Right lobe of liver (tissue), 6 donors: ENCODE measurements at regions not wholly inside any gene's neighbourhood (a gene's known extent, or its start where the extent isn't known, plus 50 kb on each side); places are given as distances from the start of the nearest gene placed in this dataset.
"Not testable (repeated sequence)": the region's sequence is repeated elsewhere in the genome, so short reads cannot be mapped to it uniquely, and the experiment has no call there.

Experiments
- ATAC-seq, 4 donors: fragments of 200-7000 bp; cut with Tn5 transposase; one replicate each; pipeline ENCODE4 v1.9.1; 2020; ENCODE audit warnings: mild to moderate bottlenecking in 4 of 4, moderate library complexity in 4 of 4
- DNase-seq, 3 donors: peaks; one replicate each; pipeline ENCODE4 v3.0.0-alpha.2; 2020
- H3K27ac ChIP-seq, 3 donors: fragments of 200-600 bp; one replicate each; pipeline ENCODE4 v1.8.0; 2022
- H3K27me3 ChIP-seq, 2 donors: fragments of 200-600 bp; one replicate each; pipeline ENCODE4 v1.8.0; 2022
- H3K36me3 ChIP-seq, 4 donors: fragments of 200-600 bp; sonication (generic) in 1 of 4; one replicate each; pipeline versions ENCODE4 v1.5.1 to v1.8.0; 2017 to 2022; ENCODE audit warnings: control low read depth in 1 of 4
- H3K4me1 ChIP-seq, 4 donors: fragments of 200-600 bp; sonication (generic) in 1 of 4; one replicate each; pipeline versions ENCODE4 v1.5.1 to v1.8.0; 2017 to 2022; ENCODE audit warnings: control low read depth in 1 of 4
- H3K4me3 ChIP-seq, 3 donors: fragments of 200-600 bp; one replicate each; pipeline ENCODE4 v1.8.0; 2022
- H3K9me3 ChIP-seq, 4 donors: fragments of 200-600 bp; sonication (generic) in 1 of 4; one replicate each; pipeline versions ENCODE4 v1.5.1 to v1.8.0; 2017 to 2022; ENCODE audit warnings: control low read depth in 1 of 4
- CTCF ChIP-seq, 4 donors: fragments of 200-600 bp in 3 of 4; fragments of 450-650 bp in 1 of 4; IDR thresholded peaks; one replicate each; pipeline versions ENCODE4 v1.5.1 to v1.8.0; 2016 to 2022; ENCODE audit warnings: antibody characterized with exemption in 4 of 4, mild to moderate bottlenecking in 2 of 4
- POLR2A ChIP-seq: fragments of 450-650 bp; IDR thresholded peaks from one replicate; pipeline ENCODE4 v1.6.1; 2017; ENCODE audit warnings: antibody characterized with exemption, mild to moderate bottlenecking
- WGBS: methylation state at CpG from one replicate; pipeline ENCODE4 v1.1.6; 2018; ENCODE audit warnings: low coverage, low lambda C conversion rate; ENCODE audit not compliant: insufficient coverage; ENCODE audit errors: missing lambda C conversion rate; 5-methylcytosine and 5-hydroxymethylcytosine counted together
- intact Hi-C, 2 donors: fragments of 100-400 bp; cut with DNase I; formaldehyde crosslinking; loops; one replicate each; pipeline versions ENCODE4 v1.11.2 to v1.14.1; 2022
- donor health status: DM: no; HTN: yes; CAD: no.
- donor health status: DM: no; HTN: no; CAD: no.
- donor health status: DM: no; HTN: no; CAD: no.
- donor health status: DM: no; HTN: yes; CAD: no.
- donor health status: DM: no; HTN: yes; CAD: no.

GRCh38 chr2:8126783-8127182, 555.1 kb upstream of the ID2 start:
- intact Hi-C loops, result no loop called here
- Histone ChIP-seq H3K9me3 (no peaks in the 10 kb centered on the region), H3K4me3 (no peak overlapping the region), H3K36me3 (no peaks in the 10 kb centered on the region), H3K27ac (peak overlapping the region; percentile 63 to 99 (median 96)), H3K27me3 (no peaks in the 10 kb centered on the region), H3K4me1 (peaks cover 0 to 36% (median 18%) of the 10 kb centered on the region in 4 donors)
- no peak for TF ChIP-seq POLR2A
- no peak for TF ChIP-seq CTCF (IDR thresholded peaks at IDR 0.05)
- ATAC-seq, result peak; percentile 10 to 55 (median 34)
- DNase-seq, result no peak
- WGBS, result 63% methylated on average over 3 of the region's 3 CpGs

GRCh38 chr2:8131423-8131822, 550.4 kb upstream of the ID2 start:
- intact Hi-C loops, result not testable (repeated sequence)
- WGBS, result 86% methylated on average over 4 of the region's 5 CpGs

GRCh38 chr2:8132351-8132831, 549.5 kb upstream of the ID2 start:
- Histone ChIP-seq H3K4me1 (peaks cover 0 to 5% (median 0%) of the 10 kb centered on the region in 4 donors), H3K27ac (peak overlapping the region in 1 of 3 donors; percentile 33), H3K36me3 (no peaks in the 10 kb centered on the region), H3K9me3 (no peaks in the 10 kb centered on the region), H3K27me3 (no peaks in the 10 kb centered on the region), H3K4me3 (no peak overlapping the region)
- ATAC-seq (peak; percentile 97 to 99 (median 98)), DNase-seq (peak; percentile 77 to 83 (median 79))
- intact Hi-C loops, result no loop called here
- 40% methylated on average over 2 of the region's 14 CpGs for WGBS
- TF ChIP-seq POLR2A (no peak), CTCF (IDR thresholded peaks at IDR 0.05) (no peak)

More at GRCh38 chr2:8131423-8131822, 550.4 kb upstream of the ID2 start:
- not testable (repeated sequence) for ATAC-seq, H3K27me3 ChIP-seq, DNase-seq, H3K27ac ChIP-seq, H3K4me3 ChIP-seq, H3K36me3 ChIP-seq, H3K9me3 ChIP-seq
- H3K4me1 ChIP-seq, result peaks cover 0 to 12% (median 3%) of the 10 kb centered on the region in 4 donors

- peaks cover 0 to 5% (median 1%) of the 10 kb centered on the region in 4 donors for H3K4me1 ChIP-seq
- H3K9me3 ChIP-seq, result no peaks in the 10 kb centered on the region
- TF ChIP-seq CTCF (IDR thresholded peaks at IDR 0.05) (no peak), POLR2A (no peak)
- ATAC-seq, result no peak
- peak overlapping the region in 1 of 3 donors; percentile 33 for H3K27ac ChIP-seq
- no peak for DNase-seq
- WGBS, result 88% methylated on average over 9 of the region's 9 CpGs
- no peak overlapping the region for H3K4me3 ChIP-seq
- H3K27me3 ChIP-seq, result no peaks in the 10 kb centered on the region
- intact Hi-C loops, result no loop called here
- no peaks in the 10 kb centered on the region for H3K36me3 ChIP-seq
Measured at GRCh38 chr2:8132879-8133278, 549.0 kb upstream of the ID2 start.

GRCh38 chr2:8133363-8133762, 548.5 kb upstream of the ID2 start:
- Histone ChIP-seq H3K27me3 (no peaks in the 10 kb centered on the region), H3K4me3 (no peak overlapping the region), H3K36me3 (no peaks in the 10 kb centered on the region), H3K4me1 (peaks cover 0 to 9% (median 4%) of the 10 kb centered on the region in 4 donors), H3K27ac (no peak overlapping the region), H3K9me3 (no peaks in the 10 kb centered on the region)
- DNase-seq, result no peak
- intact Hi-C loops, result no loop called here
- 77% methylated on average over 5 of the region's 11 CpGs for WGBS
- TF ChIP-seq POLR2A (no peak), CTCF (IDR thresholded peaks at IDR 0.05) (no peak)
- no peak for ATAC-seq
